ENCODE measurements at regions not wholly inside any gene's neighbourhood (a gene's known extent, or its start where the extent isn't known, plus 50 kb on each side); places are given as distances from the start of the nearest gene placed in this dataset.
A peak's percentile ranks its signal among the peaks of the same experiment; 100 is the strongest.
"Not testable (repeated sequence)": the region's sequence is repeated elsewhere in the genome, so short reads cannot be mapped to it uniquely, and the experiment has no call there.

DNA sequence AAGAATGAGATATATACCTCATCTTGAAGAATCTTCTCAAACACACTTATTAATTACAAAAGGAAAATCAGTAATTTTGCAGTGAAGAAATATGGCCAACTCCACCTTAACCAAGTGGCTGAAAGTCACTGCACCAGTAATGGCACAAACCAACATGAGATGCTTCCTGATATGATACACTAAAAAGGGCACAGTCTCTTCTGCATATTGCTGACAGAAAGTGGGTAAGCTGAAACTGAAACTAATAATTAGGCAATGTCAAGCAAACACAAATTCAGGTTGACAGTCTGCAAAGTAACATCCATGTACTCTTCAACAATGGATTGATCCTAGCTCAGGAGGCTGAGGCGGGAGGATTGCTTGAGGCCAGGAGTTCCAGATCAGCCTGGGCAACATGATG lies 56.1 kb downstream of the ZNF22 start:
- intact Hi-C loops (cut with DNase I; ENCODE audit: low total_unique reads); H3K4me3 ChIP-seq (ENCODE audit: low read depth, poor library complexity, severe bottlenecking): not testable (repeated sequence)
- WGBS, 2 donors: 50 to 93% methylated on average over 1 of the region's 1 CpG
- DNase-seq (ENCODE audit: low spot score in 2 of 2): peak in 1 of 2 donors; percentile 34

DNA sequence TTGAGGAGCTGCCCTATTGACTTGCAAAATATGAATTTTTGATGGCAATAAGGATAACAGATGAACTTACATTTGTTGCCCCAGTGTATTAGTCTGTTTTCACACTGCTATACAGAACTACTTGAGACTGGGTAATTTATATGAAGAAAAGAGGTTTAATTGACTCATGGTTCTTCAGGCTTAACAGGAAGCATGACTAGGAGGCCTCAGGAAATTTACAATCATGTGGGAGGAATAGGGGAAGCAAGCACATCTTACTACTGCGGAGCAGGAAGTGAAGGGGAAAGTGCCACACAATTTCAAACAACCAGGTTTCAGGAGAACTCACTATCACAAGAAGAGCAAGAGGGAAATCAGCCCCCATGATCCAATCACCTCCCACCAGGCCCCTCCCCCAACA lies 57.9 kb downstream of the ZNF22 start:
- intact Hi-C loops (cut with DNase I; ENCODE audit: low total_unique reads): no loop called here
- 47 to 65% methylated on average over 1 of the region's 1 CpG for WGBS, 2 donors
- H3K4me3 ChIP-seq (ENCODE audit: low read depth, poor library complexity, severe bottlenecking): no peak overlapping the region
- DNase-seq (ENCODE audit: low spot score in 2 of 2): peak in 1 of 2 donors; percentile 40
- TF ChIP-seq, protein P1, sequence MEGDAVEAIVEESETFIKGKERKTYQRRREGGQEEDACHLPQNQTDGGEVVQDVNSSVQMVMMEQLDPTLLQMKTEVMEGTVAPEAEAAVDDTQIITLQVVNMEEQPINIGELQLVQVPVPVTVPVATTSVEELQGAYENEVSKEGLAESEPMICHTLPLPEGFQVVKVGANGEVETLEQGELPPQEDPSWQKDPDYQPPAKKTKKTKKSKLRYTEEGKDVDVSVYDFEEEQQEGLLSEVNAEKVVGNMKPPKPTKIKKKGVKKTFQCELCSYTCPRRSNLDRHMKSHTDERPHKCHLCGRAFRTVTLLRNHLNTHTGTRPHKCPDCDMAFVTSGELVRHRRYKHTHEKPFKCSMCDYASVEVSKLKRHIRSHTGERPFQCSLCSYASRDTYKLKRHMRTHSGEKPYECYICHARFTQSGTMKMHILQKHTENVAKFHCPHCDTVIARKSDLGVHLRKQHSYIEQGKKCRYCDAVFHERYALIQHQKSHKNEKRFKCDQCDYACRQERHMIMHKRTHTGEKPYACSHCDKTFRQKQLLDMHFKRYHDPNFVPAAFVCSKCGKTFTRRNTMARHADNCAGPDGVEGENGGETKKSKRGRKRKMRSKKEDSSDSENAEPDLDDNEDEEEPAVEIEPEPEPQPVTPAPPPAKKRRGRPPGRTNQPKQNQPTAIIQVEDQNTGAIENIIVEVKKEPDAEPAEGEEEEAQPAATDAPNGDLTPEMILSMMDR (IDR thresholded peaks at IDR 0.05): no peak
- no peak for TF ChIP-seq POLR2A (IDR thresholded peaks at IDR 0.05)

DNA sequence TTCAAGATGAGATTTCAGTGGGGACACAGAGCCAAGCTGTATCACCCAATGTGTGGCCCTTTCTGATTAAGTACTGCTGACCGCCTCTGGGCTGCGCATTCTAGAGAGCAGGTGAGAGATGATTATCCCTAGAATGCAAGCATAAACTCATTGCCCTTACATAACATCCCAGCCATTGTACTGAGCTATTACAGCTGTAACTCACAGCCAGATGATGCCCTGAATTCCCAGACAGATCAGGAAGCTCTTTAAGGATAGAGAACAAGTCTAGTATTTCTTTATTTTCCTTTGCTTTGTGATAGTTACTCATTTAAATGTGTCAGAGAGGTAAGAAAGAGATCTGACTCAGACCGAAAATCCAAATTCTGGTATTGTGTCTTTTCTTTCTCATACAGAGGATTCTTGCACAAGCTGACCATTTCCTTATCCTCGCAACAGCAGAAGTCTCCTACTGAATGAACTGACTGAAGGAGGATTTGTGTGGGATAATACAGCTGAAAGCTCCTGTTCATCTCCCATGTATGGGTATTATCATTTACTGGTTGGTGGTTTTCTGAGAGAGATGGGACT lies 58.4 kb downstream of the ZNF22 start:
- H3K4me3 ChIP-seq (ENCODE audit: low read depth, poor library complexity, severe bottlenecking): no peak overlapping the region
- no peak for DNase-seq (ENCODE audit: low spot score in 2 of 2)
- intact Hi-C loops (cut with DNase I; ENCODE audit: low total_unique reads): no loop called here
- 68 to 78% methylated on average over 4 of the region's 4 CpGs for WGBS, 2 donors
- TF ChIP-seq POLR2A (IDR thresholded peaks at IDR 0.05): no peak
- TF ChIP-seq, protein P1 (IDR thresholded peaks at IDR 0.05): no peak

DNA sequence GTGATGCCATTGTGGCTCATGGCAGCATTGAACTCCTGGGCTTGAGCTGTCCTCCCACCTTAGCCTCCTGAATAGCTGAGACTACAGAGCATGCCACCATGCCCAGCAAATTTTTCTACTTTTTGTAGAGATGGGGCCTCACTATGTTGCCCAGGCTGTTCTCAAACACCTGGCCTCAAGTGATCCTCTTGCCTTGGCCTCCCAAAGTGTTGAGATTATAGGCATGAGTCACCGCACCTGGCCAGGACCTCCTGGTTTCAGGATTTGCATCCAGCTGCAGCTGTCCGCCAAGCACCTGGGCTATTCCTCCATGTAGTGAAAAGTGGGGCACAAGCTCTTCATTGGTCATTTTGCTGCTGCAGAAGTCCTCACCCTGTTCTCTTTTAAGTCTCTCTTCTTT lies 58.9 kb downstream of the ZNF22 start:
- TF ChIP-seq POLR2A (IDR thresholded peaks at IDR 0.05): no peak
- TF ChIP-seq, protein P1 (IDR thresholded peaks at IDR 0.05): no peak
- DNase-seq (ENCODE audit: low spot score in 2 of 2): peak in 1 of 2 donors; percentile 60
- intact Hi-C loops (cut with DNase I; ENCODE audit: low total_unique reads): no loop called here
- no peak overlapping the region for H3K4me3 ChIP-seq (ENCODE audit: low read depth, poor library complexity, severe bottlenecking)
- whole genome bisulfite sequencing, 2 donors: 91 to 100% methylated on average over 2 of the region's 2 CpGs

DNA sequence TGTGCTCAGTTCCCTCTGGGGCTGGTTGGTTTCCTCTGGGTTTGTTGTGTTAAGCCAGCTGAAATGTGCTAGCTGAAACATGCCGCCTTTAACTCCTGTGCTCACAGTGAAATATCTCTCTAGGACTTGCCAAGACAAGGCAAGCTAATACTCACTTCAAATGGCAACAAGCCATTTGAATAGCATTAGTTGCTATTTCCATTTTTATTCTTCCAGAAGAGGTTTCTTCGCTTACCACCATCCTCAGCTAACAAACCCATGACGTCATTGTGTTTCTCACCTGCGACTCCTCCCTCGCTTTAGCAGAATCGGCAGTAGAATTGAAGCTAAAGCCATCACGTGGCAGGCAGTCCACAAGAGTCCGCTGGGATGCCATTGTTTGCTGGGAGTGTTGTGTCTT lies 61.3 kb downstream of the ZNF22 start:
- DNase-seq (ENCODE audit: low spot score in 2 of 2): no peak
- WGBS, 2 donors: 47 to 59% methylated on average over 8 of the region's 8 CpGs
- intact Hi-C loops (cut with DNase I; ENCODE audit: low total_unique reads): no loop called here
- H3K4me3 ChIP-seq (ENCODE audit: low read depth, poor library complexity, severe bottlenecking): no peak overlapping the region
- TF ChIP-seq, protein P1 (IDR thresholded peaks at IDR 0.05): no peak
- no peak for TF ChIP-seq POLR2A (IDR thresholded peaks at IDR 0.05)

DNA sequence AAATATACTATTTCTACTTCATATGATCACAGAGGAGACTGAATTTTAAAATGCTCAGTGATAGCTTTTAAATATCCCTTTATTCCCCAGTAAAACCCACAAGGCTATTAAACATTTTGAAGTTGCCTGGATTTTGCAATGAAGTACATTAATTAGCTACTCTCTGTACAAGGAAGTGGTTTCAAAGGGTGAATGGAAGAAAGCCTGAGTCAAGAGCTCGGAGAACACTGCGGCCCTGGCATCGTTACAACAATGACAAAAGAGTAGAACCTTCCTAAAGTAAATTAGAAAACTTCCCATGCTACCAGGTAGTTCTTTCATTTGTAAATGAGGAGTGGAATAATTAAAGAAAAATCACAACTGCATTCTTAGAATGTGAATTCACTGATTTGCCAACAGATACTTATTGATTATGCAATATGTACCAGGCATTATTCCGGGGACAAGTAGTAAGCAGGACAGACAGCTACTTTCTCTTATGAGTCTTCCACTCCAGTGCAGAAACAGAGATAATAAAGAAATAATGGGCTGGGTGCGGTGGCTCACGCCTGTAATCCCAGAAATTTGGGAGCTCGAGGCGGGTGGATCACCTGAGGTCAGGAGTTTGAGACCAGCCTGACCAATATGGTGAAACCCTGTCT lies 63.0 kb downstream of the ZNF22 start:
- DNase-seq (ENCODE audit: low spot score in 2 of 2): peak in 1 of 2 donors; percentile 63

More for the DNA sequence above, 63.0 kb downstream of the ZNF22 start:
- no peak for TF ChIP-seq POLR2A (IDR thresholded peaks at IDR 0.05)
- TF ChIP-seq, protein P1 (IDR thresholded peaks at IDR 0.05): no peak
- 59 to 61% methylated on average over 8 of the region's 8 CpGs for WGBS, 2 donors
- intact Hi-C loops (cut with DNase I; ENCODE audit: low total_unique reads): no loop called here
- H3K4me3 ChIP-seq (ENCODE audit: low read depth, poor library complexity, severe bottlenecking): no peak overlapping the region

All from lower leg skin (tissue), 4 donors.